SH-SY5Y (cell line): ENCODE measurements at regions not wholly inside any gene's neighbourhood (a gene's known extent, or its start where the extent isn't known, plus 50 kb on each side); places are given as distances from the start of the nearest gene placed in this dataset.

Source experiments
- GATA2 ChIP-seq: IDR thresholded peaks from 2 replicates; pipeline ENCODE4 v1.6.1; 2011; ENCODE audit warnings: mild to moderate bottlenecking, low read depth, low read length
- GATA3 ChIP-seq: IDR thresholded peaks from 2 replicates; pipeline ENCODE4 v1.6.1; 2011; ENCODE audit warnings: low read depth, mild to moderate bottlenecking, low read length, moderate library complexity

DNA sequence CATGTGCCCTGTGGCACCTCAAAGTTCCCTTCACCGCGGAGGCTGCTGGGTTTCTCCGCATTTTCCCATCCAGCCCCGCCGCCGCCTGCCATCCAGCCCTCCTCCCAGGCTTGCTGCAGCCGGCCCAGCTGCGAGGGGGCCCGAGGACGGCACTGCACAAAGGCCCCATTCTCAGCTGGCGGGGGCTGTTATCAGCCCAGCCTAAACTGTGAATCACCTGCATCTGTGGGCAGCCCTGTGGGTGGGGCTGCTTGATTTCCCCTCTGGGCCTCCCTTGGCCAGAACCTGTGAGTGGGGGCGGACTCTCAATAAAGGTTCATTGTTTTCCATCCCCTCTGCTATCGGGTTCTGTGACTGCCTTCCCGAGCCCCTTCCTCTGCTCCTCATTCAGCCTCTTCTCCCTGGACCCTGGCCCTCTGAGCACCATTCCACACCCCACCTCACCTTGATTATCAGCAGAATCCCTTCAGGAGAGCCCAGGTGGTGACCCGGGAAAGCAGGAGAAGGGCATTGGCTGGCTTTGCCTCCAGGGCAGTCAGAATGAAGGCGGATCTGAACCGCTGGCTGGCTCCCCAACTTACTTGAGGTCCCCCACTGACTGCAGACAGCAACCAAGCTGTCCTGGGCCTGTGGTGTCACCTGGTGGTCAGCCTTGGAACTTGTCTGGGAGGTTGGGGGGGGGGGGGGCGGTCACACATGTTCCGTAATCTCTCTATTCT, 204.5 kb downstream of the ZFP36L2 start:
- TF ChIP-seq GATA2, result no peak
- TF ChIP-seq GATA3, result no peak
